Mammary epithelial cell (primary cell): ENCODE measurements at regions not wholly inside any gene's neighbourhood (a gene's known extent, or its start where the extent isn't known, plus 50 kb on each side); places are given as distances from the start of the nearest gene placed in this dataset.
"Not testable (repeated sequence)": the region's sequence is repeated elsewhere in the genome, so short reads cannot be mapped to it uniquely, and the experiment has no call there.

Experiments used
- CTCF ChIP-seq, 2 donors: IDR thresholded peaks in 1 of 2; conservative IDR thresholded peaks in 1 of 2; 2 replicates each; pipeline ENCODE4 v1.5.1; 2011 to 2012; ENCODE audit warnings: inconsistent platforms in 2 of 2, low read length in 2 of 2, mild to moderate bottlenecking in 2 of 2, control low read depth in 1 of 2, low read depth in 1 of 2; ENCODE audit not compliant: insufficient read depth in 1 of 2; ENCODE audit errors: extremely low read depth in 1 of 2
- EZH2 ChIP-seq: IDR thresholded peaks from 2 replicates; pipeline ENCODE4 v1.6.1; 2012; ENCODE audit warnings: low read length, inconsistent platforms, borderline replicate concordance

GRCh38 chr21:9648331-9648730 lies 873.1 kb upstream of the TPTE start:
- TF ChIP-seq EZH2; CTCF (conservative IDR thresholded peaks at IDR 0.05 in 1 of 2, IDR thresholded peaks at IDR 0.05 in 1 of 2; ENCODE audit: extremely low read depth in 1 of 2, insufficient read depth in 1 of 2, low read depth in 1 of 2, low read length in 2 of 2): not testable (repeated sequence)
